ENCODE measurements at regions not wholly inside any gene's neighbourhood (a gene's known extent, or its start where the extent isn't known, plus 50 kb on each side); places are given as distances from the start of the nearest gene placed in this dataset.
"Not testable (repeated sequence)": the region's sequence is repeated elsewhere in the genome, so short reads cannot be mapped to it uniquely, and the experiment has no call there.

- no peak for DNase-seq
Observed at GRCh38 chr2:238771218-238771617, 76.7 kb upstream of the TWIST2 start.

GRCh38 chr2:238771639-238772038 is 76.2 kb upstream of the TWIST2 start:
- DNase-seq, result no peak

GRCh38 chr2:238772635-238773297 is 75.1 kb upstream of the TWIST2 start:
- no peak for DNase-seq

GRCh38 chr2:238773472-238773871 is 74.4 kb upstream of the TWIST2 start:
- no peak for DNase-seq

GRCh38 chr2:238774071-238774470 is 73.8 kb upstream of the TWIST2 start:
- no peak for DNase-seq

GRCh38 chr2:238774980-238775509 is 72.8 kb upstream of the TWIST2 start:
- DNase-seq, result no peak

- DNase-seq, result no peak
Observed at GRCh38 chr2:238775591-238775990, 72.3 kb upstream of the TWIST2 start.

GRCh38 chr2:238776003-238776760 is 71.7 kb upstream of the TWIST2 start:
- DNase-seq, result no peak

- not testable (repeated sequence) for DNase-seq
Observed at GRCh38 chr2:238776761-238777046, 71.2 kb upstream of the TWIST2 start.

GRCh38 chr2:238777369-238778067 is 70.4 kb upstream of the TWIST2 start:
- no peak for DNase-seq

- DNase-seq, result no peak
Observed at GRCh38 chr2:238784671-238785527, 63.0 kb upstream of the TWIST2 start.

GRCh38 chr2:238785528-238785860 is 62.4 kb upstream of the TWIST2 start:
- no peak for DNase-seq

GRCh38 chr2:238786379-238786778 is 61.5 kb upstream of the TWIST2 start:
- DNase-seq, result no peak

GRCh38 chr2:238786792-238787490 is 60.9 kb upstream of the TWIST2 start:
- no peak for DNase-seq

- DNase-seq, result no peak
Observed at GRCh38 chr2:238787501-238787900, 60.4 kb upstream of the TWIST2 start.

GRCh38 chr2:238789317-238789806 is 58.5 kb upstream of the TWIST2 start:
- DNase-seq, result no peak

GRCh38 chr2:238790126-238790832 is 57.6 kb upstream of the TWIST2 start:
- DNase-seq, result no peak

- no peak for DNase-seq
Observed at GRCh38 chr2:238790833-238791230, 57.1 kb upstream of the TWIST2 start.

GRCh38 chr2:238791354-238791753 is 56.5 kb upstream of the TWIST2 start:
- DNase-seq, result no peak

GRCh38 chr2:238793306-238793705 is 54.6 kb upstream of the TWIST2 start:
- DNase-seq, result no peak

- no peak for DNase-seq
Observed at GRCh38 chr2:238793801-238794449, 54.0 kb upstream of the TWIST2 start.

Data from NCI-H1048 (cell line).